Stimulated activated CD8-positive, alpha-beta memory T cell treated with anti-CD3 and anti-CD28 coated beads, Interleukin-4, amount 100 ng/mL, for 48 hours (primary cell): ENCODE measurements at regions not wholly inside any gene's neighbourhood (a gene's known extent, or its start where the extent isn't known, plus 50 kb on each side); places are given as distances from the start of the nearest gene placed in this dataset.
A peak's percentile ranks its signal among the peaks of the same experiment; 100 is the strongest.

Source experiments
- DNase-seq: peaks from one replicate; pipeline ENCODE4 v3.0.0-alpha.2; 2020

DNA sequence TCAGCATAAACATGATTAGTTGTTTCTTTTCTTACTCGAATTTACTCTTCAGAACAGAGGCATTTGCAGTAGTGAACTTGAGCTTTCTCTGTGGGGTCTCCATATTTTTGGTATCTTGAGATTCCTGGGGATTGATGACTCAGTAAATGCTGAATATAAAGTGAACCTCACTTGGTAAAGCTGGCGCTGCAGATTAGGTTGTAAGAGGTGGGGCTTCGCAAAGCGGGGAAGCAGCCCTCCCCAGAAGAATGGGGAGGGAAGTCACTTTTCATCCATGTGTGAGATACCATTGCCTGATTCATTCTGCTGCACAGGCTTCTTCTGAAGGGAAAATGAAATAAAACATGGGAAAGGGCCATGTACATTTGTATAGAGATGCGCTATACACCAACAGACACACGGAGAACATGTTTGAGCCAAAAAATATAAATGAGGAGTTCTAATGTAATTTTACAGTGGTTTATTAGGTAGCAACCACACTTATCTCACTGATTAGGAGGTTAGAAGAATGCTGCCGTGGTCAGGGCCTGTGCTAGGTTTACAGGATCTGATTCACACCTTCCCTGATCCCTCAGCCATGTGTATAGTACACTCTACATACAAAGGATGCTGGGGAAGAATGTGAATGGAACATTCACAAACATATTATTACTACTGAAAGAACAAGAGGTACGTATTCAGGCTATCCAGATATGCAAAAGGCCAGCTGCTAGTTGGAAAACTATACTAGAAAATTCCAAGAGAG is 63.5 kb downstream of the DNTTIP2 start:
- no peak for DNase-seq

DNA sequence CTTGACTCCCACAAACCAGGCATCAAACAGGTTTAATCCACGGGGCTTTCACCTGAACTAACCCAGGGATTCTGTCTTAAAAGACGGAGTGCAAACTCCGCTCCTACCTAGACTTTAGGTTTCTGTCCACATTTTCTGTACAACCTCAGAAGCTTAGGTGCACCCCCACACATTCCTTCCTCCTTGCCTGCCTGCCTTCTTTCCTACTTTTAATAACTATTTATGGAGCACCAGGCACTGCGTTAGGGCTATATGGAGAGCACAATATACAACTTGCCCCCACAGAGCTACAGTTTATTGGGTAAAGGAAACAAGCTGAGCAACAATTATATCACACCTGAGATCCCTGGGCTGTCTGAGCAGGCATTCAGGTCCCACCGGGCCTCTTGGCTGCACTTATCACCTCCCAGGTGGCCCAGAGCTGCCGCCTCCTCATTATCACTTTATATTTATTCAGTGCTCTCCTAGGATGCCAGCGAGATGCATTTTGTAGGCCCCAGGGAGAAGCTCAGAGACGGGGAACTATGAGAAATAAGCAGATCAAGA is 64.1 kb downstream of the DNTTIP2 start:
- DNase-seq, result no peak

DNA sequence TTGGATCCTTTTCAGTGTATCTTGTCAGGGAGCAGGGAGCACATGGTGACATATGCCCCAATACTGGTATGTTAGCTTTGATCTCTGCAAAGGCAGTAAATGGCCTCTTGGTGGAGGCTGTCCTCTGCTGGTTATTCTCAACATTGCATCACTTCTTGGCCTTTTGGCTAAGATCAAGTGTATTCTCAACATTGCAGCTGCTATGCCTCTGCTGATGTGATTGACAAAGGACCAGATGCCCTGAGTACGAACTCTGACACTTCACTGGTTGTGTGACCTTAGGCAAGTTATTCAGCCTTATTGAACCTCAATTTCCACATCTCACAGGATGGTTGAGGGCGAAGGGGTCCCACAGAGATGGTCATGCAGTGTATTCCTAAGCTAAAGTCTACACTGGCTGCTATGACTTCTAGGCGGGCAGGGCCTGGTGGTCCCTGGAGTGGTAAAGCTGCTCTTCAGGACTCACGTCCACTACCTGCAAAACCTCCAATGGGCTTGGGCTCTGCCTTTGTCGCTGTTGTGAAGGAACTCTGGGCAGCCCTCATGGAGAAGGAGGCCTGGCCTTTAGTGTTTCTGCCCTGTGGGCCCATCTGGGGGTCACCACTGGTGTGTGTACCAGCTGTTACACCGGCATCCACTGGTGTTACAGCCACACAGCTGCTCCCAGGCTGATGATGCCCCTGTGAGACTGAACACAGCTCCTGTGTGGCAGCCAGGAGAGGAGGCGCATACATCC is 64.8 kb downstream of the DNTTIP2 start:
- DNase-seq, result peak; percentile 65

DNA sequence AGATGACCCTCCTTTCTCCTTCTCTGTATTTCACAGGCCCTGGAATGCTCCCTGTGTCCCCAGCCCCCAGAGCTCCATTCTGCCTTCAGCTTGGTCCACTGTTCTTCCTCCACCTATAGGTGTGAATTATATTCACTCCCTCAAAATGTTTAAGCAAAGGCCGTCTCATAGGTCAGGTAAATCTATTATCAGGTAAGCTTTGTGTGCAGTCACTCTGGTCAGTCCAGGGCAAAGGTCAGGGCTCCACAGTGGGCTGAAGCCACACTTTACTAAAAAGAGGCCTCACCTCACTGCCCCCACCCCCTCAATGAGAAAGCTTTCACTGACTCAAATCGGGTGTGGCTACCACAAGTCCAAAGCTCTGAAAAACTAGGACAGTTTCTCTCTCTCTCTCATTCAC is 65.9 kb downstream of the DNTTIP2 start:
- no peak for DNase-seq

DNA sequence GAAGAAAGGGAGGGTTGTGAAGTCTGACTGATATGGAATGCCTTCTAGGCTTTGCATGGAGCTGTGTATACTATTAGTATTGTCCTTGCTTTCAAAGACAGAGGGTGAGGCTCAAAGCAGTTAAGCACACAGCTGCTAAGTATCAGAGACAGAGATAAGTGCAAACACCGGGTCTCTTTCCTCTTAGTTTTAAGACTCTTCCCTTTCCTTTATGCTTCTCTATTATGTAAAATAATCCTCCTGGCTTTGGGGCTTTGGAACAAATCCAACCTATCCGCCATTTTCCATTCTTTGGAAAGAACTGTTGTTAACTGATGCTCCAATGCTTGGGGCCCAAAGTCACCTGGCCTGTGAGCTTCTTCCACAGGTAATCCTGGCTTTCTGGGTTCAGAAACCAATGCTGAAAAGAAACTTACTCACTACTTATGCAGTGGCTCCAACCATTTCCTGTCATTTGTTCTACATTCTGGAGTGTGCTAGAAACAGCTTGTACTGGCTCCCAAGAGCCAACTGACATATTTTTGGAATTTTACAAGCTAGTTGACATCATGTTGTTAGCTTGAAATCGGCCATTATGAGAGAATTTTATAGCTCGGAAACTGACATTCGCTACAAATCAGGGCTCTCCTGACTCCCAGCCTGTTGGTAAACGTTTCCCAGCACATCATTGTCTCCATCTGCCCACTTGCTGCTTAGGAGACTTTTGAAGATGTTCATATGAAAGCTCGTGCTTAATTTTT is 67.5 kb downstream of the DNTTIP2 start:
- DNase-seq, result no peak

DNA sequence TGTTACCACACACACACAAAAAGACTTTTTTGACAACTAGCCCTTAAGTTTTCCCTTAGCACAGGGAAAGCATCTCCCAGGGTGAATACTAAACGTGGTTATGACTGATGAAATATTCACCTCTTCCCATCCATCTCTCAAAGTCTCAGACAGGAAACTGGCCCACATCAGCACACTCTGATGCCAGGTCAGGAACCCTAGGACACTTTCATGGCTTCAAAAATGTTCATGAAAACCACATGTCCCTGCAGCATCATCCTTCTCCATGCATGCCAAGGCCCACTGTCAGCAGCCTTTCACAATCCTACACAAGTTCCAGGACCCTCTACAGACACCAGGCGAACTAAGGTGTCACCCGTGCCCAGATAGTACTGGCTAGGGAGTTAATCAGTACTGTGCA is 68.7 kb downstream of the DNTTIP2 start:
- no peak for DNase-seq

DNA sequence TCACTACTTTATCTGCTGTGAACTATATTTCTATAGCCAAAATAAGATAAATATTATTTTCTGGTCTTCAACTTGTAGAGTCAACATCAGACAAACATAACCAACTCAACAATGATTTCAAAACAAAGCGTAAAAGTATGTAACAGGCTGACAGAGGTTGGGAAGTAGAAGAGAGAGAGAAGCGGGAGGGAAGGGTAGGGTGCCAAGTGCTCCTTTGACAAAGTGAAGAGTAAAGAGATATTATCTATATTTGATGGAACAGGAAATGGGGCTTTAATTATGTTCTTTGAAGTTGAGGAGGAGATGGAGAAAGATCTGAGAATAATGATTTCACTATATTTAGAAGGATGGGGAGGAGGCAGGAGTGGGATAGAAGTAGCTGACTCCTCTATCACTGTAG is 70.1 kb downstream of the DNTTIP2 start:
- DNase-seq, result no peak

DNA sequence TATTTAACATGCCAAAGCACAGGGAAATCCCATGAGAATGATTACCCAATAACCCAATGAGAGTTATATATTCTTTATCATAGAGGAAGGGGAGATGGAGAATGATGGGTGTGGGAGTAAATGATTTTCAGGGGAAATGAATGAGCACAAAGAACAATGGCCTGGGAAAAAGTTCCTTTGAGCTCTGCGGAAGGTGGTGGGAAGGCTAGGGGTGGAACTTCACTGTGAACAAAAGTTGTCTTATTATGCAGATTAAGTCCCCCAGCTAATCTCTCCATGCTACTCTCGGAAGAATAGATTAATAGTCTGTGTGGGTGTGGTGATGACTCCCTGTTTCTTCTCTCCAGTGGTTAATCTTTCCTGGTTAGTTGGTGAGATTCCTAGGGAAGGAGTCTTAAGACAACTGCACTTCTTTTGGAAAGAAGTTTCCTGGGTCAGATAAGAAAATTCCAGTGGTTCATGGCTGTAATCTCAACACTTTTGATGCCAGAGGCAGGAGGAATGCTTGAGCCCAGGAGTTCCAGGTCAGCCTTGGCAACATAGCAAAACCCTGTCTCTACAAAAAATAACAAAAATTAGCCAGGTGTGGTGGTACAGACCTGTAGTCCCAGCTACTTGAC is 71.6 kb downstream of the DNTTIP2 start:
- no peak for DNase-seq

DNA sequence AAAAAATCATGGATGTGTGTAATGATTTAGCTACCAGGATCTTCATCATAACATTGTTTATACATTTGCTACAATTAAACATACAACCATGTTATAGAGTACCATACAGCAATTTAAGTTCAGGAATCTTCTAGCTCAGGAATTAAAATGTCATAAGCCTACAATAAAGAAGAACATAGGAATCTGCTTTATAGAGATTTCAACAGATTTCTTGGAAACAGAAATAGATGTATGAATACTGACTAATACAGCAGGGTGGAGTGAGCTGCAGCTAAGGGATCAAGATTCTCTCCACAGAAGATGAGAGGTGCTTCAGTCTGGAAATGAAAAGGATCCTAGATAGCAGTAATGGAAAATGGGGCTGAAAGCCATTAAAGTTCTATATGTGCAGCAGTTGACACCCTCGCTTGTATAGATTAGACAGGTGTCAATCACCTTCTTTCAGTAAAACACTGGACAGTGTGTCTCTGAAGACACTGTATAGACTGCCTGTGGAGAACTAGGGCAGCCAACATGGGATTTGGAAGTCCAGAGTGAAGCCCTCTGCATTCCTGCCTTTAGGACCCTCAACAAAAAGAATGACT is 73.9 kb downstream of the DNTTIP2 start:
- DNase-seq, result no peak

DNA sequence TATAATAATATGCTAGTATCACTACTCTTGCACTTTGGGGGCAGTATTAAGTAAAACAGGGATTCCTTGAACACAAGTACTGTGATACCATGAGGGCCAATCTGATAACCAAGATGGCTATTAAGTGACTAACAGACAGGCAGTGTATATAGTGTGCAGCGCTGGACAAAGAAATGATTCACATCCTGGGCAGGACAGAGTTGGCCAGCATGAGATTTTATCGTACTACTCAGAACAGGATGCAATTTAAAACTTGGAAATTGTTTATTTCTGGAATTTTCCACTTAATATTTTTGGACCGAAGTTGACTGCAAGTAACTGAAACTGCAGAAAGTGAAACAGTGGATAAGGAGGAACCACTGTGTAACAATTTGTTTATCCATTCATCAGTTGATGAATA is 74.6 kb downstream of the DNTTIP2 start:
- no peak for DNase-seq

DNA sequence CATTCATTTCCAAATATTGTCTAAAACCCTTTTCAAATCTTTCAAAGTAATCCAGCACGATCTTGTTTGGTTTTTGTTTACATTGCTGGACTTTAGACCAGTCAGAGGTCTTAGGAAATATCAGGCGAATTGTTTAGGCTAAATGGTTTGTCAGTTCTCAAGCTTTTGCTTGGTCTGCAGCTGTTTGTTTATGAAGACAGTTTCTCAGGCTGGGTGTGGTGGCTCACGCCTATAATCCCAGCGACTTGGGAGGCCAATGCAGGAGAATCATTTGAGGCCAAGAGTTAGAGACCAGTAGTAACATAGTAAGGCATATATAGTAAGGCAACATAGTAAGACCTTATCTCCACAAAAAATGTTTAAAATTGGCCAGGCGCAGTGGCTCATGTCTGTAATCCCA is 77.5 kb downstream of the DNTTIP2 start:
- DNase-seq, result no peak

DNA sequence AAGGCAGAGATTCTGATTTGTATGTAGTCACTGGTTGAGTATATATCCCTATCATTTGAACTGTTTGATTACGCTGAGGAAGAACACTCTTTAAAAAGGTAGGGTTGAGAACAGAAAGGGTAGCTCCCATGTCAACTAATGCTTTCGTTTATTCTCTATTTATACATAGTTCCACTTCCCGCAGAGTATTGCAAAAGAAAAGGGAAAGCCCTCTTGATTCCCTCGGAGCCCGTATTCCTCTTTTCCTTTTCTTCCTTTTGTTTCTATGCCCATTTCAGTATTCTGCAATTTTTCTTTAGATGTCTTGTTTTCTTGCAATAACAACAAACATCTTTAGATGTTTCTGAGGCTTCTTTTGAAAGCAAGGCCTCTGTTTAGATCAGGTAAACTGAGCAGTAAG is 78.2 kb downstream of the DNTTIP2 start:
- no peak for DNase-seq

DNA sequence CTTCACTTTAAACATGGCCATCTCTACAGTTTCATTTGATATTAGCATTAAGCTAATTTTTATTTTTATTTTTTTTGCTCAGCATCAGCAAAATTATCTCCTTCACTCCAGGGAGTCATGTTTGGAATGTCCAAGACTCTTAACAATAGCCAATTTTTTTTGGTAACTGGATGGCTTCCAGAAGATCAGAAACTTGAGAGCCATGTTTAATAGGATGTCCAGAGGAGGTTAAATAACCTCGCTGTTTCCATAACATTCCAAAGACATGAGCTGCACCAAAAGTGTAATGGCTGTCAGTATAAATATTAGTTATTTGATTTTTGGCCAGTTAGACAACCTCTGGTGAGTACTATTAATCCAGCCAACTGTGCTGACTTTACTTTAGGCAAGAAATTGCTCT is 80.7 kb downstream of the DNTTIP2 start:
- DNase-seq, result no peak

DNA sequence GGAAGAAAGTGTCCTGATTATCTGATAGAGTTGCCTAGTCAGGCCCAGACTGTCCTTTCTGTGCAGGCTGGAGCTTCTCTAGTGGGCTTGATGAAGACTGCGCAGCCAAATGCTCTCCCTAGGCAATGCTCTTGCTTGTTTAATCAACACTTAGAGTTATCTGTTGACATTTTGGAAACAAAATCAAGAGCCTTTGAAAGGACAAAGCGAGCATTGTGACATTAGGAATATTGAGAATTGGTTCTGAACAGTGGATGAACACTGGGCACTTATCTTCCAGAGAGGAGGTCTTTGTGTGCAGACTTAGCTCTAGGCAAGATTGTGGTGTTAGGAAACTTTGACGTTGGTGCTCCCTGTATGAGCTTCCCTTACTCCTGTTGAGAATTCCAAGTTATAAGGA is 94.5 kb downstream of the DNTTIP2 start:
- no peak for DNase-seq

DNA sequence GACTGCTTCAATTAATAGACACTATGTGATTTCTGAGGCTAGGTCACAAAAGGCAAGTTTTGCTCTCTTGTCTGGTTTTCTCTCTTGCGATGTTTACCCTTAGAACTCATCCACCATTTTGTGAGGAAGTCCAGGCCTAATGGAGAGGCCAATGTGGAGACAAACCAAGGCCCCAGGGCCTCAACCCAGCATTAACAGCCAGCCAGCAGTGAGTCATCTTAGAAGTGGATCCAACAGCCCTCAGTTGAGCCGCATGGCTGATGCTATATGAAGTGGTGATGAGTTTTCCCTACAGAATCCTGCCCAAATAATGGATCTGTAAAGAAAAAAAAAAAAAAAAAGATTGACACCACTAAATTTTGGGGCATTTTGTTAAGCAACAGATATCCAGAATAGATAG is 95.1 kb downstream of the DNTTIP2 start:
- DNase-seq, result no peak

DNA sequence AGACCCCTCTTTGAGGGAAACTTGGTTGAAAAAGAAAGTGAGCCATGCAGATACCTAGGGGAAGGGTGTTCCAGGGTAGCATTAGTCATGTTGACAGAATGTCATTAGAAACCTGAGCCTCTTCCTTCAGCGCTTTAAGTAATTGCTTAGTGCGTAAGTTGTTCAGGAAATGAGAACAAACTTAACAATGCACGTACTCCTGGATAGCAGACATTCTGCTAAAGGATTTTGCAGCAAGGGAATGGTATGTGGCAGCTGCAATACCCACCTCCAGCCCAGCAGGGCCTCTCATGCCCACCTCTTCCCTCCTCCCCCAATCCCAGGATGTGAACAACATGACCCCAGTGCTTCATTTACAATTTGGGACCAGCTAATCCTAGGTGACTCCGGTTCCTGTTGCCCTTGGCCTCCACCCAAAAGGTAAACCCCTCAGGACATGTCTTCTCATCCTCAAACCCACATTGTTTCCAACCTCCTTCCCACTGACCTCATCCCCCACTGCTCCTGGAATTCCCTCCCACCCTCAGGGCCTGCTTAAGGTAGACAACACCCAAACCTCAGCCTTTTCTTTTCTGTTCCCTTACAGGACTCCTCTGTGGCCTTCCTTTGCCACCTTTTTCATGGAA is 98.0 kb upstream of the BCAR3 start:
- no peak for DNase-seq

DNA sequence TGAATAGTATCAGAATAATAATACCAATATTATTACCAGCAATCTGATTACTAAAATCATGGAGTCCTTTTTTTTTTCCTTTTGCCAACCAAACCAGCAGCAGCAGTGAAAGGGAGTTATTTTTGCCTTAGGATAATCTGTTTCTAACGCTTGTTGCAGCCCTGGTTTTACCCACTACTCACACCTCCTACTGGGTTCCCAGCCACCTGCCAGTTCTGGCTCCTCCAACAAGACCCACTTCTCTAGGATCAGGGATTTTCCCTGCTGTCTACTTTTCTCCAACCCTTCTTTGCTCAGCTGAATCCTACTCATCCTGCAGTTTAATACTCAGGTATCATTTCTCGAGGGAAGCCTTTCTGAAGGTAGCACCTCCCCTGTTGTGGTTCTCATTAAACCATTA is 96.8 kb upstream of the BCAR3 start:
- no peak for DNase-seq

DNA sequence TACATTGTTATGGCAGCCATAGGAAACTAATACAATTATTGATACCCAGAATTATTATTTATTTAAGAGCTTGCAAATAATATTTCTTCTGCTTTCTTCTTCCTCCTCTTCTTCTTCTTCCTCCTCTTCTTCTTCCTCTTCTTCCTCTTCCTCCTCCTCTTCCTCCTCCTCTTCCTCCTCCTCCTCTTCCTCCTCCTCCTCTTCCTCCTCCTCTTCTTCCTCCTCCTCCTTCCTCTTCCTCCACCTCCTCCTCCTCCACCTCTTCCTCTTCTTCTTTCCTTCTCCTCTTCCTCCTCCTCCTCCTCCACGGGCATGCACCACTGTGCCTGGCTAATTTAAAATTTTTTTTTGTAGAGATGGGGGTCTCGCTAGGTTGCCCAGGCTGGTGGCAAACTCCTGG is 95.6 kb upstream of the BCAR3 start:
- no peak for DNase-seq

DNA sequence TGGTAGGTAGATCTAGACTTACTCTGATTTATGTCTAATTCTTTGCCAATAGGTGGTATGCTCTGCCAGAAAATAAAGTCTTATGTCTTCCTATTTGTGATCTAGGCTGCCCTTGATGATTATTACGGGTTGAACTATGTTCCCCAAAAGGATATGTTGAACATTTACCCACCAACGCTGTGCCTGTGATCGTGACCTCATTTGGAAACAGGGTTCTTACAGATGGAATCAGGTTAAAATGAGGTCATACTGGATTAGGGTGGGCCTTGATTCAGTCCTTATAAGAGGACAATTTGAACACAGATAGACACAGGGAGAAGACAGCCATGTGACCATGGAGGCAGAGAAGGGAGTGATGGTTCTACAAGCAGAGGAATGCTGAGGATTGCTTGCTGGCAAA is 95.1 kb upstream of the BCAR3 start:
- DNase-seq, result no peak

DNA sequence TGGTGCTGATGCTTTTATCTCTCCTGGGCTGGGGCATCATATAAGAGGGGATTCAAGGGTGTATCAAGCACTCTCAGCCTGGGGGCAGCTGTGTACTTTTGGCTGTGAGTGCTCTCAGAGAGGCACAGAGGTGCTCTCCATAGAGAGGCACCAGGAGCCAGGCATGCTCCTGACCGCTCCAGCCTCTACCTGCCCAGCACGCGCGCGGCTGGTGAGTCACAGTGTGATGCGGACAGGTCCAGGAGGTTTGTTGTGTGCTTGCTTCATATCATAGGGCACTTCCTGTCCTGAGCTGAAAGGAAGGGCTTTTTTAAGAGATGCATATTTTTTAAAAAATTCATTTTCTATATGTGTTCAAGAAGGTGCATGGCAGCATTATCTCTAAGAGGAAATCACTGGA is 93.6 kb upstream of the BCAR3 start:
- DNase-seq, result no peak

DNA sequence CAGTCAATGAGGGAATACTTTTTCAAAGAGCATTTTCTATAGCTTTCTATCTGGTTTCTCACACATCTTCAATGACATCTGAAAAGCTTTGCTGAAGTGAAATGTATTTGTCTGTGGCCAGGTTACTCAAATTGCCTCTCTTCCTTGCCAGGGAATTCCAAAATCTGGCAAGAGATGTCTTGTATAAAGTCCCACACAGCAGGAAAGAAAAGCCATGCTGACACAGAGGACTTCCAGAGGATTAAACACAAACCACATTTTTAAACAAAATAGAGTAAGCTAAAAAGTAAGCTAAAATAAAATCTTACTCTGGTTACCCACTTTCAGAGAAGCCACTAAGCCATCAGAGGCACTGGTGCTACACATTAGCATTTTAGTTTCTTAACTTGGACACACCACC is 93.1 kb upstream of the BCAR3 start:
- no peak for DNase-seq

DNA sequence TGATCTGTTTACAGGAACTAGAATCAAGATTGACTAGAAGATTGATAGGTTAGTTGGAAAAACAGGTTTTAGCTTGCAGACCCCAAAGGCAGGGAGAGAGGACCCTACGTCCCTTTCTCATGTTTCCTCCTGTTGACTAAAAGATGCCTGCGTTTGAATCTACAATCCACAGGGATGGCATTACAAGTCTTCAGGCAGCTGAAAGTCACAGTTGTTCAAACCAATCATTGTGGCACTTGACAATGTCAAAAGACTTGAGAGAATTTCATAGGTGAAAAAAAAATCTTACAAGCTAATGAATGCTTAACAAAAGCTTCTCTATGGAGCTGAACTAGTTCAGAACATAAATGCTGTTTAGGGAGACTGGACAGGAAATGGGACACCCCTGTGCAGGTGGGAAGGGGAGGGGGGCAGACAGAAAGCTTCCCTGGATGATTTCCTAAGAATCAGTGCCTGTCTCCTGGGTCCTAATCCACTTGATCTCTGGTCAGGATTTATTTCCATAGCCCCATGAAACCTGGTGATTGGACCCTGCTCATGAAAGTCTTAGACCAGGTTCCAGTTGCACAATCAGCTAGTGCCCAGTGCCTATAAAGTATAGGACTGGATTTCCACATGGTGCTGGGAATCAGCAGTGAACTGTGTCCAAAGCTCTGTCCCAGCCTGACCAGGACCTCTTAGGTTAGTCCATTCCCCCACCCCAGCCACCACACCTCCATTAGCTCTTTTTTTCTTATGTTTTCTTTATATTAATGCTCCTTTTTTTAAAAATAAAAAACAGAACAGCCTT is 91.6 kb upstream of the BCAR3 start:
- DNase-seq, result no peak
